ENCODE measurements at regions not wholly inside any gene's neighbourhood (a gene's known extent, or its start where the extent isn't known, plus 50 kb on each side); places are given as distances from the start of the nearest gene placed in this dataset.

DNA sequence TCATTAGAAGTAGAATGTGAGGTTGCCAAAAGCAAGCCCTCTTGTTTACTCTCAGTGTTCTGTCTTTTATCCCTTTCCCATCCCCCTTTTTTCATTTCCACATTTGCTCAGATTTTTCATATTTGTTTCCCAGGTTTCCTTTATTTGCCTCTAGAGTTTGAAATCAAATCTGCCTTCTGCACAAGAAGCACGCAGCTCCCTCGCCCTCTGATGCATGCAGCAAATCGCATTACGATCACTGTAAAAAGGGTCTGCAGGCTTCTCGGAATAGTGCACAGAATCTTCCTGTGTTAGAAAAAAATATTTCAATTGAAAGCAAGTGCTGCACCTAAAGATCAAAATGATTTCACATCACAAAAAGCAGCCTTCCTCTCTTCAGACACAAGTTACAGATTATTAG, 129.0 kb downstream of the GPAM start:
- in situ Hi-C loops (cut with MboI; ENCODE audit: low sequenced_read_pairs), result no loop called here
- BruUV-seq (replicated peaks), result no TSS peak
- Histone ChIP-seq H2BK20ac (ENCODE audit: low read depth, low read length) (no peak overlapping the region), H4K5ac (ENCODE audit: low read depth, low read length) (no peak overlapping the region), H3K9me1 (ENCODE audit: insufficient read depth, low read length) (no peaks in the 10 kb centered on the region), H4K91ac (ENCODE audit: insufficient read depth, low read depth, low read length) (no peak overlapping the region), H3K27ac (ENCODE audit: insufficient read depth, low read length) (no peak overlapping the region), H3K23ac (ENCODE audit: low read depth, low read length) (no peak overlapping the region), H2BK15ac (ENCODE audit: low read depth, low read length) (no peak overlapping the region), H3K4me2 (ENCODE audit: low read depth, low read length) (no peak overlapping the region), H4K20me1 (ENCODE audit: insufficient read depth, low read length) (no peaks in the 10 kb centered on the region), H3K4ac (ENCODE audit: low read depth, low read length) (no peak overlapping the region), H3K14ac (replicated peaks; ENCODE audit: low read depth, low read length) (no peak overlapping the region), H2AK5ac (ENCODE audit: low read depth, low read length) (no peak overlapping the region), H3K56ac (ENCODE audit: extremely low read depth, insufficient read depth, low read length) (no peak overlapping the region), H3K9me3 (ENCODE audit: control insufficient read depth, insufficient read depth, low read length) (peaks cover 14% of the 10 kb centered on the region), H4K8ac (ENCODE audit: low read depth in 2 of 2, low read length in 2 of 2) (no peak overlapping the region), H3K4me1 (ENCODE audit: control insufficient read depth, insufficient read depth, low read length) (no peaks in the 10 kb centered on the region), H3K27me3 (ENCODE audit: control insufficient read depth, insufficient read depth, low read length) (no peaks in the 10 kb centered on the region), H2AFZ (replicated peaks; ENCODE audit: low read length, poor library complexity) (no peak overlapping the region), H2BK120ac (ENCODE audit: low read depth, low read length) (no peak overlapping the region), H3K79me1 (ENCODE audit: low read depth in 1 of 2, low read length in 2 of 2) (no peaks in the 10 kb centered on the region), H2AK9ac (replicated peaks; ENCODE audit: low read depth, low read length, poor library complexity) (no peak overlapping the region), H2BK5ac (ENCODE audit: low read depth, low read length, poor library complexity, severe bottlenecking) (no peak overlapping the region), H3K18ac (ENCODE audit: low read depth, low read length) (no peak overlapping the region), H3K9ac (ENCODE audit: low read depth, low read length) (no peak overlapping the region), H3K4me3 (ENCODE audit: insufficient read depth, low read depth, low read length) (no peak overlapping the region), H3K36me3 (ENCODE audit: control insufficient read depth, insufficient read depth, low read length) (no peaks in the 10 kb centered on the region)
- ATAC-seq (ENCODE audit: low read depth), result no peak
- WGBS, 2 experiments (ENCODE audit: extremely low coverage in 2 of 2, insufficient read length in 1 of 2), result 76% methylated on average over 4 of the region's 5 CpGs; no CpG with 5 or more reads in 1 of the 2 experiments
- TF ChIP-seq, protein P1, sequence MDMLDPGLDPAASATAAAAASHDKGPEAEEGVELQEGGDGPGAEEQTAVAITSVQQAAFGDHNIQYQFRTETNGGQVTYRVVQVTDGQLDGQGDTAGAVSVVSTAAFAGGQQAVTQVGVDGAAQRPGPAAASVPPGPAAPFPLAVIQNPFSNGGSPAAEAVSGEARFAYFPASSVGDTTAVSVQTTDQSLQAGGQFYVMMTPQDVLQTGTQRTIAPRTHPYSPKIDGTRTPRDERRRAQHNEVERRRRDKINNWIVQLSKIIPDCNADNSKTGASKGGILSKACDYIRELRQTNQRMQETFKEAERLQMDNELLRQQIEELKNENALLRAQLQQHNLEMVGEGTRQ (IDR thresholded peaks at IDR 0.05; ENCODE audit: low read depth, low read length), result no peak
- TF ChIP-seq FOS (IDR thresholded peaks at IDR 0.05; ENCODE audit: low read depth, low read length), result no peak
- TF ChIP-seq SMC3 (IDR thresholded peaks at IDR 0.05; ENCODE audit: low read depth, low read length), result no peak
- TF ChIP-seq RCOR1 (IDR thresholded peaks at IDR 0.05; ENCODE audit: insufficient replicate concordance, low read length), result no peak
- TF ChIP-seq MAZ (IDR thresholded peaks at IDR 0.05; ENCODE audit: borderline replicate concordance, low read depth, low read length), result no peak
- dilution Hi-C loops (cut with HindIII; ENCODE audit: low sequenced_read_pairs, unreplicated experiment), result no loop called here
- intact Hi-C loops (cut with micrococcal nuclease), result no loop called here
- ChIA-PET POLR2A (ENCODE audit: unreplicated experiment) (no interaction called here), CTCF (no interaction called here)
- DNase-seq, result no peak
